GM19239 (cell line): ENCODE measurements at regions not wholly inside any gene's neighbourhood (a gene's known extent, or its start where the extent isn't known, plus 50 kb on each side); places are given as distances from the start of the nearest gene placed in this dataset.
"Not testable (repeated sequence)": the region's sequence is repeated elsewhere in the genome, so short reads cannot be mapped to it uniquely, and the experiment has no call there.

Experiments used
- DNase-seq: peaks from one replicate; pipeline ENCODE4 v3.0.0; 2011; ENCODE audit warnings: low spot score; ENCODE audit not compliant: insufficient read length
- FAIRE-seq: peaks from 2 replicates; lab custom pipeline; 2011; peaks lifted over from hg19 to GRCh38; lab: Jason Lieb, UNC

GRCh38 chrX:35562395-35562794 lies 235.7 kb upstream of the MAGEB16 start:
- DNase-seq = no peak
- no peak for FAIRE-seq

- DNase-seq (no peak), FAIRE-seq (no peak)
Measured at GRCh38 chrX:35590210-35590609, 207.9 kb upstream of the MAGEB16 start.

GRCh38 chrX:35611562-35611961 lies 186.6 kb upstream of the MAGEB16 start:
- FAIRE-seq, DNase-seq: not testable (repeated sequence)

GRCh38 chrX:35617836-35618235 lies 180.3 kb upstream of the MAGEB16 start:
- DNase-seq = no peak
- no peak for FAIRE-seq

GRCh38 chrX:35622040-35622439 lies 176.1 kb upstream of the MAGEB16 start:
- FAIRE-seq (no peak), DNase-seq (no peak)

GRCh38 chrX:35622601-35623000 lies 175.5 kb upstream of the MAGEB16 start:
- FAIRE-seq = no peak
- no peak for DNase-seq

- FAIRE-seq (no peak), DNase-seq (no peak)
Measured at GRCh38 chrX:35625714-35626113, 172.4 kb upstream of the MAGEB16 start.

GRCh38 chrX:35626124-35626523 lies 172.0 kb upstream of the MAGEB16 start:
- no peak for DNase-seq
- no peak for FAIRE-seq

GRCh38 chrX:35635971-35636370 lies 162.2 kb upstream of the MAGEB16 start:
- not testable (repeated sequence) for FAIRE-seq

GRCh38 chrX:35664833-35665232 lies 133.3 kb upstream of the MAGEB16 start:
- DNase-seq = no peak
- no peak for FAIRE-seq

More at GRCh38 chrX:35635971-35636370, 162.2 kb upstream of the MAGEB16 start:
- DNase-seq = not testable (repeated sequence)

GRCh38 chrX:35665311-35665710 lies 132.8 kb upstream of the MAGEB16 start:
- FAIRE-seq (no peak), DNase-seq (no peak)

- DNase-seq (no peak), FAIRE-seq (no peak)
Measured at GRCh38 chrX:35670889-35671288, 127.3 kb upstream of the MAGEB16 start.

GRCh38 chrX:35675151-35675550 lies 123.0 kb upstream of the MAGEB16 start:
- DNase-seq = no peak
- no peak for FAIRE-seq

GRCh38 chrX:35680940-35681346 lies 117.2 kb upstream of the MAGEB16 start:
- FAIRE-seq (no peak), DNase-seq (no peak)

GRCh38 chrX:35682476-35682875 lies 115.7 kb upstream of the MAGEB16 start:
- FAIRE-seq = no peak
- DNase-seq = no peak

GRCh38 chrX:35696760-35697234 lies 101.3 kb upstream of the MAGEB16 start:
- no peak for FAIRE-seq
- no peak for DNase-seq

- DNase-seq (no peak), FAIRE-seq (no peak)
Measured at GRCh38 chrX:35699642-35700041, 98.5 kb upstream of the MAGEB16 start.

GRCh38 chrX:35700121-35700520 lies 98.0 kb upstream of the MAGEB16 start:
- DNase-seq (no peak), FAIRE-seq (no peak)

GRCh38 chrX:35711281-35711680 lies 86.9 kb upstream of the MAGEB16 start:
- FAIRE-seq = no peak
- DNase-seq = no peak

- DNase-seq (no peak), FAIRE-seq (no peak)
Measured at GRCh38 chrX:35722128-35722527, 76.0 kb upstream of the MAGEB16 start.

GRCh38 chrX:35726176-35726575 lies 72.0 kb upstream of the MAGEB16 start:
- FAIRE-seq (no peak), DNase-seq (no peak)

GRCh38 chrX:35728481-35728880 lies 69.7 kb upstream of the MAGEB16 start:
- FAIRE-seq = no peak
- DNase-seq = no peak

- no peak for DNase-seq
- no peak for FAIRE-seq
Measured at GRCh38 chrX:35733879-35734278, 64.3 kb upstream of the MAGEB16 start.
